PFSK-1 (cell line): ENCODE measurements at regions not wholly inside any gene's neighbourhood (a gene's known extent, or its start where the extent isn't known, plus 50 kb on each side); places are given as distances from the start of the nearest gene placed in this dataset.

Experiments used
- FOXP2 ChIP-seq: optimal IDR thresholded peaks from 2 replicates; pipeline ENCODE3; 2011; ENCODE audit warnings: borderline replicate concordance, control low read depth, inconsistent platforms; ENCODE audit not compliant: insufficient read depth; ENCODE audit errors: extremely low read length, extremely low read depth
- POLR2AphosphoS5 ChIP-seq: IDR thresholded peaks from 2 replicates; pipeline ENCODE4 v1.6.1; 2012; ENCODE audit warnings: low read depth, mild to moderate bottlenecking, control low read depth, low read length, moderate library complexity
- REST ChIP-seq, 2 experiments: IDR thresholded peaks; 2 replicates each; pipeline versions ENCODE4 v1.6.1 to v1.8.0; 2011 to 2012; ENCODE audit warnings: low read depth in 2 of 2, low read length in 2 of 2, control low read depth in 1 of 2, inconsistent platforms in 1 of 2, mild to moderate bottlenecking in 1 of 2, moderate library complexity in 1 of 2; ENCODE audit not compliant: insufficient read depth in 1 of 2
- SIN3A ChIP-seq: IDR thresholded peaks from 2 replicates; pipeline ENCODE4 v1.6.1; 2012; ENCODE audit warnings: mild to moderate bottlenecking, low read length, moderate library complexity, borderline replicate concordance; ENCODE audit not compliant: insufficient read depth
- TAF1 ChIP-seq: IDR thresholded peaks from 2 replicates; pipeline ENCODE4 v1.6.1; 2012; ENCODE audit warnings: low read length, control low read depth, borderline replicate concordance; ENCODE audit not compliant: insufficient read depth

- no peak for TF ChIP-seq SIN3A
- no peak for TF ChIP-seq POLR2AphosphoS5
- no peak for TF ChIP-seq FOXP2
- no peak for TF ChIP-seq TAF1
- no peak for TF ChIP-seq REST (IDR thresholded peaks at IDR 0.05; ENCODE audit: insufficient read depth in 1 of 2, low read depth in 2 of 2, low read length in 2 of 2)
Observed at GRCh38 chr6:44522871-44523270, 135.4 kb downstream of the CDC5L start.

- TF ChIP-seq SIN3A, result no peak
- no peak for TF ChIP-seq REST (IDR thresholded peaks at IDR 0.05; ENCODE audit: insufficient read depth in 1 of 2, low read depth in 2 of 2, low read length in 2 of 2)
- TF ChIP-seq TAF1, result no peak
- no peak for TF ChIP-seq POLR2AphosphoS5
- TF ChIP-seq FOXP2, result no peak
Observed at GRCh38 chr6:44524476-44525227, 137.1 kb downstream of the CDC5L start.

- no peak for TF ChIP-seq REST (IDR thresholded peaks at IDR 0.05; ENCODE audit: insufficient read depth in 1 of 2, low read depth in 2 of 2, low read length in 2 of 2)
Observed at GRCh38 chr6:44525761-44526351, 138.3 kb downstream of the CDC5L start.

- no peak for TF ChIP-seq REST (IDR thresholded peaks at IDR 0.05; ENCODE audit: insufficient read depth in 1 of 2, low read depth in 2 of 2, low read length in 2 of 2)
- no peak for TF ChIP-seq SIN3A
- TF ChIP-seq FOXP2, result no peak
- TF ChIP-seq POLR2AphosphoS5, result no peak
- no peak for TF ChIP-seq TAF1
Observed at GRCh38 chr6:44527181-44527580, 139.7 kb downstream of the CDC5L start.

GRCh38 chr6:44527583-44528369 lies 140.3 kb downstream of the CDC5L start:
- no peak for TF ChIP-seq TAF1
- no peak for TF ChIP-seq POLR2AphosphoS5
- no peak for TF ChIP-seq SIN3A
- no peak for TF ChIP-seq REST (IDR thresholded peaks at IDR 0.05; ENCODE audit: insufficient read depth in 1 of 2, low read depth in 2 of 2, low read length in 2 of 2)
- no peak for TF ChIP-seq FOXP2
